DND-41 (cell line): ENCODE measurements at regions not wholly inside any gene's neighbourhood (a gene's known extent, or its start where the extent isn't known, plus 50 kb on each side); places are given as distances from the start of the nearest gene placed in this dataset.

Experiments
- ATAC-seq: fragments of 200-7000 bp; cut with Tn5 transposase; 3 replicates; pipeline ENCODE4 v1.9.1; 2021; ENCODE audit warnings: low read depth; ENCODE audit not compliant: insufficient read depth
- DNase-seq: peaks from one replicate; pipeline ENCODE4 v3.0.0-alpha.2; 2020
- H2AFZ ChIP-seq: 2 replicates; pipeline ENCODE4 v1.6.0; 2012; ENCODE audit warnings: low read depth, low read length
- H3K27ac ChIP-seq: 2 replicates; pipeline ENCODE4 v1.5.1; 2012; ENCODE audit warnings: low read length, inconsistent platforms
- H3K27me3 ChIP-seq: fragments of 200-600 bp; sonication (generic); 2 replicates; pipeline ENCODE4 v1.6.0; 2012; ENCODE audit warnings: low read length, mild to moderate bottlenecking, inconsistent platforms; ENCODE audit not compliant: insufficient read depth, poor library complexity
- H3K36me3 ChIP-seq: 2 replicates; pipeline ENCODE4 v1.5.1; 2012; ENCODE audit warnings: low read length, inconsistent platforms; ENCODE audit not compliant: insufficient read depth
- H3K4me1 ChIP-seq: 2 replicates; pipeline ENCODE4 v1.5.1; 2012; ENCODE audit warnings: mild to moderate bottlenecking, low read length; ENCODE audit not compliant: insufficient read depth
- H3K4me2 ChIP-seq: 2 replicates; pipeline ENCODE4 v1.6.0; 2012; ENCODE audit warnings: mild to moderate bottlenecking, moderate library complexity, low read length, inconsistent platforms; ENCODE audit not compliant: insufficient read depth
- H3K4me3 ChIP-seq, 2 experiments: fragments of 200-600 bp in 1 of 2; shearing (Covaris generic) in 1 of 2; 2 replicates each; pipeline ENCODE4 v1.5.1; 2012 to 2016; ENCODE audit warnings: inconsistent platforms in 2 of 2, low read length in 2 of 2, mild to moderate bottlenecking in 2 of 2, low read depth in 1 of 2, moderate library complexity in 1 of 2
- H3K79me2 ChIP-seq: 2 replicates; pipeline ENCODE4 v1.6.0; 2012; ENCODE audit warnings: low read length, inconsistent platforms; ENCODE audit not compliant: insufficient read depth
- H3K9ac ChIP-seq: 2 replicates; pipeline ENCODE4 v1.6.0; 2012; ENCODE audit warnings: low read depth, mild to moderate bottlenecking, inconsistent platforms, low read length, moderate library complexity
- H3K9me3 ChIP-seq: 2 replicates; pipeline ENCODE4 v1.5.1; 2012; ENCODE audit warnings: low read length, moderate library complexity, mild to moderate bottlenecking, inconsistent platforms; ENCODE audit not compliant: insufficient read depth, severe bottlenecking
- H4K20me1 ChIP-seq: 2 replicates; pipeline ENCODE4 v1.6.0; 2012; ENCODE audit warnings: low read length; ENCODE audit not compliant: insufficient read depth
- CTCF ChIP-seq: IDR thresholded peaks from 2 replicates; pipeline ENCODE4 v1.5.1; 2012; ENCODE audit warnings: borderline replicate concordance, low read length, moderate library complexity, mild to moderate bottlenecking; ENCODE audit not compliant: poor library complexity, severe bottlenecking; ENCODE audit errors: extremely low read depth
- EZH2 ChIP-seq: IDR thresholded peaks from 3 replicates; pipeline ENCODE4 v1.6.1; 2012; ENCODE audit warnings: borderline replicate concordance, low read depth, mild to moderate bottlenecking, moderate library complexity, low read length, inconsistent platforms; ENCODE audit not compliant: severe bottlenecking

- H3K27ac ChIP-seq, result no peak overlapping the region
- no peak for ATAC-seq
- TF ChIP-seq EZH2, result no peak
- no peak for TF ChIP-seq CTCF
These were observed 278.3 kb downstream of the KCTD12 start for GRCh38 chr13:76607866-76608265.

GRCh38 chr13:76600081-76600480 is 286.1 kb downstream of the KCTD12 start:
- no peak overlapping the region for H3K4me3 ChIP-seq
- no peak overlapping the region for H3K9ac ChIP-seq
- no peak for DNase-seq
- H3K27me3 ChIP-seq, result no peaks in the 10 kb centered on the region
- no peak overlapping the region for H3K4me2 ChIP-seq
- no peaks in the 10 kb centered on the region for H3K36me3 ChIP-seq
- no peaks in the 10 kb centered on the region for H3K4me1 ChIP-seq
- TF ChIP-seq CTCF (no peak), EZH2 (no peak)
- no peaks in the 10 kb centered on the region for H4K20me1 ChIP-seq
- no peaks in the 10 kb centered on the region for H3K79me2 ChIP-seq
- no peak overlapping the region for H3K27ac ChIP-seq
- ATAC-seq, result no peak
- H3K9me3 ChIP-seq, result no peaks in the 10 kb centered on the region
- H2AFZ ChIP-seq, result no peak overlapping the region

More at GRCh38 chr13:76607866-76608265, 278.3 kb downstream of the KCTD12 start:
- H3K9me3 ChIP-seq, result no peaks in the 10 kb centered on the region
- no peak overlapping the region for H3K4me3 ChIP-seq
- H4K20me1 ChIP-seq, result no peaks in the 10 kb centered on the region
- no peak for DNase-seq
- H3K9ac ChIP-seq, result no peak overlapping the region
- H3K4me1 ChIP-seq, result no peaks in the 10 kb centered on the region
- H3K4me2 ChIP-seq, result no peak overlapping the region
- no peaks in the 10 kb centered on the region for H3K79me2 ChIP-seq
- no peak overlapping the region for H2AFZ ChIP-seq
- H3K36me3 ChIP-seq, result no peaks in the 10 kb centered on the region
- H3K27me3 ChIP-seq, result no peaks in the 10 kb centered on the region

GRCh38 chr13:76597868-76598267 is 288.3 kb downstream of the KCTD12 start:
- no peaks in the 10 kb centered on the region for H4K20me1 ChIP-seq
- DNase-seq (no peak), ATAC-seq (no peak)
- H3K4me3 ChIP-seq, result no peak overlapping the region
- H3K27me3 ChIP-seq, result no peaks in the 10 kb centered on the region
- no peak overlapping the region for H3K4me2 ChIP-seq
- H3K9ac ChIP-seq, result no peak overlapping the region
- no peaks in the 10 kb centered on the region for H3K4me1 ChIP-seq
- no peak for TF ChIP-seq EZH2
- no peak for TF ChIP-seq CTCF
- no peak overlapping the region for H3K27ac ChIP-seq
- H3K36me3 ChIP-seq, result no peaks in the 10 kb centered on the region
- no peaks in the 10 kb centered on the region for H3K79me2 ChIP-seq
- no peak overlapping the region for H2AFZ ChIP-seq
- no peaks in the 10 kb centered on the region for H3K9me3 ChIP-seq

GRCh38 chr13:76596216-76596615 is 290.0 kb downstream of the KCTD12 start:
- H3K79me2 ChIP-seq, result no peaks in the 10 kb centered on the region
- ATAC-seq, result no peak
- no peak overlapping the region for H3K9ac ChIP-seq
- H3K27ac ChIP-seq, result no peak overlapping the region
- H4K20me1 ChIP-seq, result no peaks in the 10 kb centered on the region
- no peaks in the 10 kb centered on the region for H3K4me1 ChIP-seq
- no peaks in the 10 kb centered on the region for H3K36me3 ChIP-seq
- TF ChIP-seq EZH2, result no peak
- TF ChIP-seq CTCF, result no peak
- H2AFZ ChIP-seq, result no peak overlapping the region
- H3K4me2 ChIP-seq, result no peak overlapping the region
- no peaks in the 10 kb centered on the region for H3K9me3 ChIP-seq
- no peaks in the 10 kb centered on the region for H3K27me3 ChIP-seq
- H3K4me3 ChIP-seq, result no peak overlapping the region
- DNase-seq, result no peak
